Kidney (tissue), 13 donors: ENCODE measurements at regions not wholly inside any gene's neighbourhood (a gene's known extent, or its start where the extent isn't known, plus 50 kb on each side); places are given as distances from the start of the nearest gene placed in this dataset.
A peak's percentile ranks its signal among the peaks of the same experiment; 100 is the strongest.

Source experiments
- DNase-seq, 5 donors: peaks; one replicate each; pipeline ENCODE4 v3.0.0-alpha.2; 2013 to 2020
- FAIRE-seq: peaks from 2 replicates; lab custom pipeline; 2012; peaks lifted over from hg19 to GRCh38; lab: Jason Lieb, UNC
- H3K27ac ChIP-seq, 2 donors: one replicate each; pipeline ENCODE4 v1.7.0; 2013; ENCODE audit warnings: low read depth in 2 of 2, low read length in 2 of 2, inconsistent platforms in 1 of 2
- H3K27me3 ChIP-seq: one replicate; pipeline ENCODE4 v1.7.1; 2013; ENCODE audit warnings: low read length, inconsistent platforms; ENCODE audit not compliant: control insufficient read depth, insufficient read depth
- H3K36me3 ChIP-seq, 3 donors: one replicate each; pipeline versions ENCODE4 v1.7.0 to v1.7.1; 2013; ENCODE audit warnings: low read length in 3 of 3, control low read depth in 1 of 3, inconsistent platforms in 1 of 3; ENCODE audit not compliant: insufficient read depth in 3 of 3, control insufficient read depth in 2 of 3
- H3K4me1 ChIP-seq, 3 donors: one replicate each; pipeline versions ENCODE4 v1.7.0 to v1.7.1; 2013; ENCODE audit warnings: low read length in 3 of 3, inconsistent platforms in 1 of 3, low read depth in 1 of 3; ENCODE audit not compliant: control insufficient read depth in 2 of 3, insufficient read depth in 2 of 3
- H3K4me3 ChIP-seq, 3 donors: one replicate each; pipeline versions ENCODE4 v1.7.0 to v1.8.1; 2013; ENCODE audit warnings: low read length in 3 of 3, control low read depth in 1 of 3, inconsistent platforms in 1 of 3
- H3K9ac ChIP-seq, 3 donors: one replicate each; pipeline versions ENCODE4 v1.7.0 to v1.7.1; 2013; ENCODE audit warnings: low read length in 3 of 3, control low read depth in 1 of 3, inconsistent platforms in 1 of 3
- H3K9me3 ChIP-seq, 3 donors: one replicate each; pipeline versions ENCODE4 v1.7.0 to v1.7.1; 2013; ENCODE audit warnings: low read length in 3 of 3, control low read depth in 1 of 3, inconsistent platforms in 1 of 3; ENCODE audit not compliant: control insufficient read depth in 2 of 3, insufficient read depth in 1 of 3
- CTCF ChIP-seq: IDR thresholded peaks from 3 replicates; pipeline ENCODE4 v1.5.1; 2012; ENCODE audit warnings: mild to moderate bottlenecking, moderate library complexity, borderline replicate concordance; ENCODE audit not compliant: insufficient read depth; ENCODE audit errors: extremely low read depth
- intact Hi-C: fragments of 100-400 bp; cut with DNase I; formaldehyde crosslinking; loops from one replicate; pipeline ENCODE4 v1.11.1; 2022
- donor health status: control.
- donor health status: control.
- donor health status: control.
- donor health status: control.
- donor health status: control.
- donor health status: DM: yes; HTN: yes; CAD: no.
- donor health status: Normal renal cell carcinoma (clear cell type).

GRCh38 chr2:6454286-6454990 lies 411.3 kb downstream of the CMPK2 start:
- no peak for FAIRE-seq

GRCh38 chr2:6459138-6459537 lies 406.6 kb downstream of the CMPK2 start:
- H3K9ac ChIP-seq, result no peak overlapping the region
- FAIRE-seq (no peak), DNase-seq (no peak)
- H3K4me3 ChIP-seq, result no peak overlapping the region
- no peaks in the 10 kb centered on the region for H3K4me1 ChIP-seq
- no peak for TF ChIP-seq CTCF
- H3K27ac ChIP-seq, result no peak overlapping the region
- intact Hi-C loops, result no loop called here
- H3K36me3 ChIP-seq, result no peaks in the 10 kb centered on the region
- H3K27me3 ChIP-seq, result no peaks in the 10 kb centered on the region
- H3K9me3 ChIP-seq, result peaks cover 0 to 8% (median 0%) of the 10 kb centered on the region in 3 donors

More at GRCh38 chr2:6454286-6454990, 411.3 kb downstream of the CMPK2 start:
- no peak overlapping the region for H3K27ac ChIP-seq
- no peaks in the 10 kb centered on the region for H3K36me3 ChIP-seq
- peaks cover 0 to 8% (median 0%) of the 10 kb centered on the region in 3 donors for H3K9me3 ChIP-seq
- no peak overlapping the region for H3K9ac ChIP-seq
- no peak for DNase-seq
- H3K27me3 ChIP-seq, result no peaks in the 10 kb centered on the region
- H3K4me3 ChIP-seq, result no peak overlapping the region
- no peaks in the 10 kb centered on the region for H3K4me1 ChIP-seq
- no peak for TF ChIP-seq CTCF
- intact Hi-C loops, result no loop called here

- Histone ChIP-seq H3K4me3 (no peak overlapping the region), H3K27ac (no peak overlapping the region), H3K9ac (no peak overlapping the region), H3K27me3 (no peaks in the 10 kb centered on the region), H3K36me3 (no peaks in the 10 kb centered on the region), H3K4me1 (no peaks in the 10 kb centered on the region), H3K9me3 (no peaks in the 10 kb centered on the region)
- DNase-seq, result peak in 3 of 5 donors; percentile 24 to 35 (median 26)
- TF ChIP-seq CTCF, result no peak
- intact Hi-C loops, result no loop called here
- FAIRE-seq, result no peak
Measured at GRCh38 chr2:6470518-6470917, 395.2 kb downstream of the CMPK2 start.

GRCh38 chr2:6471419-6471818 lies 394.3 kb downstream of the CMPK2 start:
- H3K9me3 ChIP-seq, result no peaks in the 10 kb centered on the region
- no peaks in the 10 kb centered on the region for H3K36me3 ChIP-seq
- no peaks in the 10 kb centered on the region for H3K27me3 ChIP-seq
- no peak overlapping the region for H3K27ac ChIP-seq
- intact Hi-C loops, result no loop called here
- FAIRE-seq (no peak), DNase-seq (no peak)
- no peak for TF ChIP-seq CTCF
- no peak overlapping the region for H3K9ac ChIP-seq
- no peaks in the 10 kb centered on the region for H3K4me1 ChIP-seq
- no peak overlapping the region for H3K4me3 ChIP-seq
